ENCODE measurements at regions not wholly inside any gene's neighbourhood (a gene's known extent, or its start where the extent isn't known, plus 50 kb on each side); places are given as distances from the start of the nearest gene placed in this dataset.

GRCh38 chr15:38049891-38050290 lies 115.5 kb downstream of the TMCO5A start:
- no peaks in the 10 kb centered on the region for H3K9me3 ChIP-seq (ENCODE audit: control insufficient read depth in 2 of 3, insufficient read depth in 1 of 3, low read length in 3 of 3)
- no peak overlapping the region for H3K9ac ChIP-seq (ENCODE audit: low read length in 3 of 3)
- DNase-seq (no peak), FAIRE-seq (no peak)
- H3K27ac ChIP-seq (ENCODE audit: low read depth in 2 of 2, low read length in 2 of 2) = peak overlapping the region in 1 of 2 donors; percentile 13
- intact Hi-C loops (cut with DNase I) = no loop called here
- no peaks in the 10 kb centered on the region for H3K27me3 ChIP-seq (ENCODE audit: control insufficient read depth, insufficient read depth, low read length)
- no peak overlapping the region for H3K4me3 ChIP-seq (ENCODE audit: low read length in 3 of 3)
- H3K4me1 ChIP-seq (ENCODE audit: control insufficient read depth in 2 of 3, insufficient read depth in 2 of 3, low read depth in 1 of 3, low read length in 3 of 3) = no peaks in the 10 kb centered on the region
- no peaks in the 10 kb centered on the region for H3K36me3 ChIP-seq (ENCODE audit: control insufficient read depth in 2 of 3, insufficient read depth in 3 of 3, low read length in 3 of 3)
- TF ChIP-seq, protein P1, sequence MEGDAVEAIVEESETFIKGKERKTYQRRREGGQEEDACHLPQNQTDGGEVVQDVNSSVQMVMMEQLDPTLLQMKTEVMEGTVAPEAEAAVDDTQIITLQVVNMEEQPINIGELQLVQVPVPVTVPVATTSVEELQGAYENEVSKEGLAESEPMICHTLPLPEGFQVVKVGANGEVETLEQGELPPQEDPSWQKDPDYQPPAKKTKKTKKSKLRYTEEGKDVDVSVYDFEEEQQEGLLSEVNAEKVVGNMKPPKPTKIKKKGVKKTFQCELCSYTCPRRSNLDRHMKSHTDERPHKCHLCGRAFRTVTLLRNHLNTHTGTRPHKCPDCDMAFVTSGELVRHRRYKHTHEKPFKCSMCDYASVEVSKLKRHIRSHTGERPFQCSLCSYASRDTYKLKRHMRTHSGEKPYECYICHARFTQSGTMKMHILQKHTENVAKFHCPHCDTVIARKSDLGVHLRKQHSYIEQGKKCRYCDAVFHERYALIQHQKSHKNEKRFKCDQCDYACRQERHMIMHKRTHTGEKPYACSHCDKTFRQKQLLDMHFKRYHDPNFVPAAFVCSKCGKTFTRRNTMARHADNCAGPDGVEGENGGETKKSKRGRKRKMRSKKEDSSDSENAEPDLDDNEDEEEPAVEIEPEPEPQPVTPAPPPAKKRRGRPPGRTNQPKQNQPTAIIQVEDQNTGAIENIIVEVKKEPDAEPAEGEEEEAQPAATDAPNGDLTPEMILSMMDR (IDR thresholded peaks at IDR 0.05; ENCODE audit: borderline replicate concordance, extremely low read depth, insufficient read depth) = no peak

GRCh38 chr15:38050529-38051448 lies 116.3 kb downstream of the TMCO5A start:
- no peaks in the 10 kb centered on the region for H3K27me3 ChIP-seq (ENCODE audit: control insufficient read depth, insufficient read depth, low read length)
- H3K4me3 ChIP-seq (ENCODE audit: low read length in 3 of 3) = no peak overlapping the region
- peak overlapping the region in 1 of 2 donors; percentile 13 for H3K27ac ChIP-seq (ENCODE audit: low read depth in 2 of 2, low read length in 2 of 2)
- intact Hi-C loops (cut with DNase I) = no loop called here
- peak; percentile 13 for FAIRE-seq
- H3K9ac ChIP-seq (ENCODE audit: low read length in 3 of 3) = no peak overlapping the region
- no peaks in the 10 kb centered on the region for H3K9me3 ChIP-seq (ENCODE audit: control insufficient read depth in 2 of 3, insufficient read depth in 1 of 3, low read length in 3 of 3)
- H3K4me1 ChIP-seq (ENCODE audit: control insufficient read depth in 2 of 3, insufficient read depth in 2 of 3, low read depth in 1 of 3, low read length in 3 of 3) = no peaks in the 10 kb centered on the region
- DNase-seq = no peak
- TF ChIP-seq, protein P1 (IDR thresholded peaks at IDR 0.05; ENCODE audit: borderline replicate concordance, extremely low read depth, insufficient read depth) = no peak
- no peaks in the 10 kb centered on the region for H3K36me3 ChIP-seq (ENCODE audit: control insufficient read depth in 2 of 3, insufficient read depth in 3 of 3, low read length in 3 of 3)

DNA sequence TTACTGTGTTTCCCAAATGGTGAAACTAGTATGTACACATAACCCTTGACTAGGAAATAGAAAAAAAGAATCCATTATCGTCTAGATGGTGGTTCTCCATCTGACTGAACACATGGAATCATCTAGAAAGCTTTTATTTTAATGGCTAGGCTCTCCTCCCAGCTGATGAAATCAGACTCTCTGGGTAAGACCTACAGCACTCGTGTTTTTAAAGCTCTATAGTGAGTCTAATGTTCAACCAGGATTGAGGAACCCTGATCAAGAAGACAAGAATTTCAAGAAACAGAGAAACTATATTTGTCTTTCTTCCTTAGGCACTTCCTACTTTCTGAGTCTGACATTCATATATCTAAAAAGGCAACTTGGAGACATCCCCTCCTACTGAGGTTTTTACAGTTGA lies 118.8 kb downstream of the TMCO5A start:
- Histone ChIP-seq H3K36me3 (ENCODE audit: control insufficient read depth in 2 of 3, insufficient read depth in 3 of 3, low read length in 3 of 3) (no peaks in the 10 kb centered on the region), H3K9ac (ENCODE audit: low read length in 3 of 3) (no peak overlapping the region), H3K9me3 (ENCODE audit: control insufficient read depth in 2 of 3, insufficient read depth in 1 of 3, low read length in 3 of 3) (no peaks in the 10 kb centered on the region), H3K4me3 (ENCODE audit: low read length in 3 of 3) (no peak overlapping the region), H3K27ac (ENCODE audit: low read depth in 2 of 2, low read length in 2 of 2) (no peak overlapping the region), H3K27me3 (ENCODE audit: control insufficient read depth, insufficient read depth, low read length) (no peaks in the 10 kb centered on the region), H3K4me1 (ENCODE audit: control insufficient read depth in 2 of 3, insufficient read depth in 2 of 3, low read depth in 1 of 3, low read length in 3 of 3) (no peaks in the 10 kb centered on the region)
- TF ChIP-seq, protein P1 (IDR thresholded peaks at IDR 0.05; ENCODE audit: borderline replicate concordance, extremely low read depth, insufficient read depth) = no peak
- intact Hi-C loops (cut with DNase I) = no loop called here
- DNase-seq = no peak
- no peak for FAIRE-seq
